NOMO-1 (cell line): ENCODE measurements at regions not wholly inside any gene's neighbourhood (a gene's known extent, or its start where the extent isn't known, plus 50 kb on each side); places are given as distances from the start of the nearest gene placed in this dataset.
A peak's percentile ranks its signal among the peaks of the same experiment; 100 is the strongest.
"Not testable (repeated sequence)": the region's sequence is repeated elsewhere in the genome, so short reads cannot be mapped to it uniquely, and the experiment has no call there.

Experiments used
- DNase-seq, 2 experiments: peaks; one replicate each; lab custom pipeline; 2025; ENCODE audit not compliant: unreplicated experiment in 2 of 2; lab: John Stamatoyannopoulos, UW

GRCh38 chr1:182331387-182331786, 60.2 kb downstream of the GLUL start:
- DNase-seq: no peak

- no peak for DNase-seq
Observed at GRCh38 chr1:182330303-182330702, 61.3 kb downstream of the GLUL start.

- no peak for DNase-seq
Observed at GRCh38 chr1:182329471-182329870, 62.1 kb downstream of the GLUL start.

GRCh38 chr1:182328591-182328990, 63.0 kb downstream of the GLUL start:
- no peak for DNase-seq

GRCh38 chr1:182325339-182325738, 66.3 kb downstream of the GLUL start:
- no peak for DNase-seq

GRCh38 chr1:182321532-182321931, 70.1 kb downstream of the GLUL start:
- DNase-seq: not testable (repeated sequence)

GRCh38 chr1:182317611-182318161, 73.9 kb downstream of the GLUL start:
- DNase-seq: no peak

- not testable (repeated sequence) for DNase-seq
Observed at GRCh38 chr1:182316454-182316853, 75.1 kb downstream of the GLUL start.

GRCh38 chr1:182315167-182315556, 76.4 kb downstream of the GLUL start:
- no peak for DNase-seq

- DNase-seq: no peak
Observed at GRCh38 chr1:182309631-182310351, 81.8 kb downstream of the GLUL start.

- no peak for DNase-seq
Observed at GRCh38 chr1:182308826-182309225, 82.8 kb downstream of the GLUL start.

GRCh38 chr1:182307486-182307885, 84.1 kb downstream of the GLUL start:
- DNase-seq: not testable (repeated sequence)

- no peak for DNase-seq
Observed at GRCh38 chr1:182305861-182306260, 85.7 kb downstream of the GLUL start.

GRCh38 chr1:182304627-182305026, 87.0 kb downstream of the GLUL start:
- no peak for DNase-seq

GRCh38 chr1:182304218-182304617, 87.4 kb downstream of the GLUL start:
- DNase-seq: no peak

GRCh38 chr1:182303778-182304177, 87.8 kb downstream of the GLUL start:
- no peak for DNase-seq

- no peak for DNase-seq
Observed at GRCh38 chr1:182301467-182302198, 90.0 kb downstream of the GLUL start.

- no peak for DNase-seq
Observed at GRCh38 chr1:182301026-182301436, 90.6 kb downstream of the GLUL start.

- peak; percentile 69 to 87 for DNase-seq
Observed at GRCh38 chr1:182299728-182300616, 91.6 kb downstream of the GLUL start.

- not testable (repeated sequence) for DNase-seq
Observed at GRCh38 chr1:182299054-182299727, 92.4 kb downstream of the GLUL start.
